ENCODE measurements at regions not wholly inside any gene's neighbourhood (a gene's known extent, or its start where the extent isn't known, plus 50 kb on each side); places are given as distances from the start of the nearest gene placed in this dataset.

GRCh38 chr10:36251068-36251467, 609.0 kb upstream of the FZD8 start:
- no peak for DNase-seq (ENCODE audit: low read depth in 1 of 2, low spot score in 1 of 2)

DNA sequence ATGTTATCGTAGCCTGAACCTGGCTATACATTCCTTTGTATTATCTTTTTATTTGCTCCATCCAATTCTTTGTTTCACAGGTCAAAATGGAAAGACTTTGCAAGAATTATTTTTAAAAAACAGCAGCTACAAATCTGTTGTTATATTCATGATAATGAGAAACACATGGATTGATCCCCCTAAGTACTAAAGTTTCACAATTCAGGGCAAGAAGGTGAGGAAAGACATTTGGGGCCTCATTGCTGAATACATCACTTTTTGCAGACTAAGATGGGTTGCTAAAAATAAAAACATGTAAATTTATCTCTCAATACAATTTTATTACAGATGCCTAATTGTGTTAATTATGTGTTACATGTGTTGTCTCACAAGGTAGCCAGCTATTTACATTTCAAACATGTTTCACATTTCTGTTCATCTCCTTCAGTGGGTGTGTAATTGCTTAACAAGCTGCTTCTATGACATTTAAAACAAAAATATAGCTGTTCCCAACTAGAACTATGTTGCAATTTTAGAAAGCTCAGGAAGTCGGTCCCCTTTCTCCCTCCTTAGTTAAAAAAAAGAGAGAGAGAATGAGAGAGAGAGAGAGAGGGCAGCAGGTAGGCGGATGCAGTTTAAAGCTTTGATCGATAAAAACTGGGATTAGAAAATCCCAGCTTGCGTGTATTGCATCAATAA, 606.3 kb upstream of the FZD8 start:
- DNase-seq (ENCODE audit: low read depth in 1 of 2, low spot score in 1 of 2) = no peak

DNA sequence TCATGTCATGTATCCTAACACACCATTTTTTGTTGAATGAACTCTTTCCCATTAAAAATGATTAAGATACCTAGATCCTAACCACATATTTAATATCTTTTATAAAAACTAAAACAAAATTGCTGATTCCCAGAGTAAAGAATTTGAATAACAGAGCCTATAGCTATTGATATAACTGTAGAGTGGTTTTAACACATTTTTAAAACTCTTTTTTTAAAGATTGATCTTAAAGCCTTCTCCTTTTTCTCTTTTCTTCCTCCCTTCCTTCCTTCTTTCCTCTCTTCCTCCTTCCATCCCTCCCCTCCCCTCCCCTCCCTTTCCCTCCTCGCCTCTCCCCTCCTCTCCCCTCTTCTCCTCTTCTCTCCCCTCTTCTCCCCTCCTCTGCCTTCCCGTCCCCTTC, 605.4 kb upstream of the FZD8 start:
- no peak for DNase-seq (ENCODE audit: low read depth in 1 of 2, low spot score in 1 of 2)

GRCh38 chr10:36236931-36237330, 594.8 kb upstream of the FZD8 start:
- DNase-seq (ENCODE audit: low read depth in 1 of 2, low spot score in 1 of 2) = no peak

GRCh38 chr10:36236341-36236740, 594.2 kb upstream of the FZD8 start:
- DNase-seq (ENCODE audit: low read depth in 1 of 2, low spot score in 1 of 2) = no peak

GRCh38 chr10:36232935-36233334, 590.8 kb upstream of the FZD8 start:
- no peak for DNase-seq (ENCODE audit: low read depth in 1 of 2, low spot score in 1 of 2)

- no peak for DNase-seq (ENCODE audit: low read depth in 1 of 2, low spot score in 1 of 2)
These were observed 582.4 kb upstream of the FZD8 start for GRCh38 chr10:36224431-36224985.

- DNase-seq (ENCODE audit: low read depth in 1 of 2, low spot score in 1 of 2) = no peak
These were observed 579.0 kb upstream of the FZD8 start for GRCh38 chr10:36221101-36221500.

GRCh38 chr10:36220151-36220550, 578.1 kb upstream of the FZD8 start:
- no peak for DNase-seq (ENCODE audit: low read depth in 1 of 2, low spot score in 1 of 2)

DNA sequence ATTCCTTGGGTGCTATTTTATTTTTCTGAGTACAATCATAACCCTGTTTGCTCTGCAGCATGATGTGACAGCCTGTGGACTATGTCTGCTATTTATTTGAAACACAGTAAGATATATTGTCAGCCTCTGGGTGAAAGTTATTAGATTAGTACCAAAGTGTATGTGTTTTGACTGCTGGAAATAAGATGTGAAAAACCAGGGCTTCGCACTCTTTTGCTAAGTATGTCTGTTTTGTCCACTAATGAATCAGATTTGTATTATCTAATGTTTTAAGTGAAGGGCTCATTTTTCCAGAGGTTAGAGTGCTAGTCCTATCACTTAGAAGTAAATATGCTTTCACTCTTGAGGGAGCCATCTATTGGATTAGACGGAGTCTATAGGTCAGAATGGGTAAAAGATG, 569.8 kb upstream of the FZD8 start:
- no peak for DNase-seq (ENCODE audit: low read depth in 1 of 2, low spot score in 1 of 2)

DNA sequence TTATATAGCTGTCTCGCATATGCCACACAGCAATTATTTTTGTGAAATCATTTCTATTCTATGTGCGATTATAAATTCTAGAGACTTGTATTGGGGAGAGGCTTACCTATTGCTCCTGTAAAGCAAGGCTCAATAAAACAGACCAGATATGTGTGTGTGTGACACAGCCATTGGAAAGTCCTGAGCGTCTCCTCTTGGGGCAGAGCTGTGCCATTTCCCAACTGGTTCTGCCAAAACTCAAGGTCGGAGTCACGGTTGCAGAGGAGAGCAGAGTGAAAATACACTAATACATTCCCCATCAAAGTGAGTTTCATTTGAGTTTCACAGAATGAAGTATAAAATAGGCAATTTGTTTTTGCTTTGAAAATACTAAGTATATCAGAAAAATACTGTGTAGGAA, 567.4 kb upstream of the FZD8 start:
- no peak for DNase-seq (ENCODE audit: low read depth in 1 of 2, low spot score in 1 of 2)

DNA sequence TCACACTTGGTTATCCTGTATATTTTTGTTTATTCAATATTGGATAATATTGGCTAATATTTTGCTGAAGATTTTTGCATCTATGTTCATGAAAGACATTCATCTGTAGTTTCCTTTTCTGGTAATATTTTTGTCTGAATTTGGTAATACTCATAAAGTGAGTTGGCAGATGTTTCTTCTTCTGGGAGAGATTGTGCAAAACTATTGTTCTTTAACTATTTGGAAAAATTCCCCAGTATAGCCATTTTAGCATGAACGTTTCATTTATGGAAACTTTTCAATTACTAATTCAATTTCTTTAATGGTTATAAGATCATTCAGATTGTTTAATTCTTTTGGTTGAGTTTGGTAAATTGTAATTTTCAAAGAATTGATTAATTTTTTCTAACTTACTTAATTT, 560.8 kb upstream of the FZD8 start:
- DNase-seq (ENCODE audit: low read depth in 1 of 2, low spot score in 1 of 2) = no peak

DNA sequence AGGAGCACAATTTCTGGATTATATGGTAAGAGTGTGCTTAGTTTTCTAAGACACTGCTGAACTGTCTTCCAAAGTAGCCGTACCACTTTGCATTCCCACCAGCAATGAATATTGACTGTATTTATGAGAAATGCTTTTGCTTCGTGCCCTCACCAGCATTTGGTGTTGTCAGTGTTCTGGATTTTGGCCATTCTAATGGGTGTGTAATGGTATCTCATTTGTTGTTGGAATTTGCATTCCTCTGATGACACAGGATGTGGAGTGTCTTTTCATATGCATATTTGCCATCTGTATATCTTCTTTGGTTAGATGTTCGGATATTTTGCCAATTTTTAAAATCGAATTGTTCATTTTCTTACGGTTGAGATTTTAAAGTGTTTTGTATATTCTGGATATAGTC, 558.5 kb upstream of the FZD8 start:
- no peak for DNase-seq (ENCODE audit: low read depth in 1 of 2, low spot score in 1 of 2)

DNA sequence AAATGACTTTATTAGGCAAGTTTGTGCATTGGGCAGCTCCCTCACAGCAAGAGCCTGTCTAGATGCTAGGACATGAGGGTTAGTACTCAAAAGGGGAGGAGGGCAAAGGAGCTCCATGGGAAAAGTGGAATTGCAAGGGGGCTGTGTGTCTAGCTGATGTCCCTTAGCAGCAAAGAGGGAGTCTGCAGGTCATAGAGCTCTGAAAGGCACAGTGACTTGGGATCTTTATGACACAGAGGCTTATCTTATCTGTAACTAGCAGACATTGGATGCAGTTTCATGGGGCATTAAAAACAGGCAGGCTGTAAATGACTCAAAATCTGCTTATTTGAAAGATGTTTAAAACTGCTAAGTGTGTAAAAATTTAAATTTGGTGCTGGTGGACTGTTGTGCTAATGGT, 556.2 kb upstream of the FZD8 start:
- DNase-seq (ENCODE audit: low read depth in 1 of 2, low spot score in 1 of 2) = no peak

- no peak for DNase-seq (ENCODE audit: low read depth in 1 of 2, low spot score in 1 of 2)
These were observed 553.3 kb upstream of the FZD8 start for GRCh38 chr10:36195364-36195763.

- DNase-seq (ENCODE audit: low read depth in 1 of 2, low spot score in 1 of 2) = no peak
These were observed 552.2 kb upstream of the FZD8 start for GRCh38 chr10:36194276-36194675.

DNA sequence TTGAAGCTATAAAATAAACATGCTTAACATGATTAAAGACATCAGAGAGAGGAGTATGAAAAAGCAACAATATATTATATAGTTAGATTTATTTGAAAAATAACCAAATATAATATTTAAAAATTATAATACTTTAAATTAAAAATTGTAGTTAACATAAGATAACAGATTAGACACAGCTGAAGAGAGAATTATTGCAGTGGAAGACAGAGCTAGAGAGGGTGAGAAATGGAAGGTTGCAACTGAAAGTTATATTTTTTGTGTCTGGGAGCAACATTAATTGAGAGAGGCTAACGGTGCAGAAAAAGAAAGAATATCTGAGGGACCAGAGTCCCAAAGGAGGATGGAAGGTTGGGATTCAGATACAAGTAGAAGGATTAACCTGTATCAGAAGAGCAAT, 548.9 kb upstream of the FZD8 start:
- no peak for DNase-seq (ENCODE audit: low read depth in 1 of 2, low spot score in 1 of 2)

GRCh38 chr10:36188461-36188860, 546.4 kb upstream of the FZD8 start:
- DNase-seq (ENCODE audit: low read depth in 1 of 2, low spot score in 1 of 2) = no peak

GRCh38 chr10:36188080-36188453, 546.0 kb upstream of the FZD8 start:
- DNase-seq (ENCODE audit: low read depth in 1 of 2, low spot score in 1 of 2) = no peak

DNA sequence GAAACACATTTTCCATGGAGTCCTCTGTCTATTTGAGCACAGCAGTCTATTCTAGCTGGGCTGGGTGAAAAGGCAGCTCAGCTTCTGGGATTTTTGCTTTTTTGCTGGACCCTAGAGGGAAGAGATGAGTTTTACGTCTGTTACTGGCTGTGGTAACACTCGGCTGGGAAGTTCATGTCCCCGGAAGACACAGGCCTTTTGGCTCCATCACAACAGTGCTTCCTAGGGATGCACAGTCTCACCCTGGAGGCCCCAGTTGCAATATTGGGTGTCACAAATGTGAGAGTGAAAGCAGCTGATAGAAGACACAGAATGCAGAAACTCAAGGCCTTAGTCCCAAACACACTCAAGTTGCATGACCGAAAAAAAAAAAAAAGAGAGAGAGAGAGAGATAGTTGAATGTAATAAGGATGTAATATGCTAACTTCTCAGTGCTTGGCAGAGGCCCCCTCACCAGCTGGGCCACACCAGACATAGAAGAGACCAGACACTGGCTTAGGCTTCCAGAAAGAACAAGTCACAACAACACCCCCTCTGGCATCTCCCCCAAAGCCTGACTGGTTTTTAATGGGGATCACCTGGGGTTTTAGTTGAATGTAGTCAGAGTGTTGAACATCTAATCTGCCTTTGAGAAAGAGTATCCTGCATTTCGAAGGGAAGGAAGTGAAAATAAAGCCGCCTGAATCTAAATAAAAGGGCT, 545.4 kb upstream of the FZD8 start:
- DNase-seq (ENCODE audit: low read depth in 1 of 2, low spot score in 1 of 2) = no peak

DNA sequence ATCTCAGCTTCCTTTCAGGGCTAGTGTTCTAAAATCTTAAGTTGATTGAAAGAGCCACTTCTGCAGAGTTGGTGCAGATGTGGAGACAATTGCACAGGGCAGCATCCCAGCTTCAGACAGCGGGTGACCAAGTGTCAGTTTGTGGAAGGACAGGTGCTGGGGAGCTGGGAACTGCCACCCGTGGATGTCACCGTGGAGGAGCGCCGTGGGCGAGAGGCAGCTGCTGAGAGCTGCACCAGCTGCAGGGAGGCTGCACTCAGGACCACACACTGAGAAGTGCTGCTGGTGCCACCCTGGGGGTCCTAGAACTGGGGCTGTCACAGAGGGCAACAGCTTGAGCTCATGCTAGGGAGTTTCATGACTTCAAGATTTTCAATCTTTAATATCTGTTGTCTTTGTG, 543.0 kb upstream of the FZD8 start:
- DNase-seq (ENCODE audit: low read depth in 1 of 2, low spot score in 1 of 2) = no peak

DNA sequence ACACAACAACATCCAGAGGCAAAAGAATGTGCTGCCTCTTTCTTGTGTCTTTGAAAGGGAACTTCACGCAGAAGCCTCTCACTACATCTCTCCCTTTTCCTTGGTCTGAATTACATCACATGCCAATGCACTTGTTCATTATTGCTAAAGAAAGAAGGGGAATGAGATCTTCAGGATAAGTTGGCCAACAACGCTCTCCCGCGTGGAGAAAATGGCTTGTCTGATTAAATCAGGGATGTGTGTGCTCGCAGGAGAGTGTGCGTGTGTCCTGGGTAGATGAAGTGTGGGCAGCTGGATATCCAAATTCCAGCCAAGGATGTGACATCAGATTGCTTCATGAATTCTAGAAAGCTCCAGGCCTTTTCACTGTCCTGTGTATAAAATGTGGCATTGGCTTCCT, 541.6 kb upstream of the FZD8 start:
- no peak for DNase-seq (ENCODE audit: low read depth in 1 of 2, low spot score in 1 of 2)

DNA sequence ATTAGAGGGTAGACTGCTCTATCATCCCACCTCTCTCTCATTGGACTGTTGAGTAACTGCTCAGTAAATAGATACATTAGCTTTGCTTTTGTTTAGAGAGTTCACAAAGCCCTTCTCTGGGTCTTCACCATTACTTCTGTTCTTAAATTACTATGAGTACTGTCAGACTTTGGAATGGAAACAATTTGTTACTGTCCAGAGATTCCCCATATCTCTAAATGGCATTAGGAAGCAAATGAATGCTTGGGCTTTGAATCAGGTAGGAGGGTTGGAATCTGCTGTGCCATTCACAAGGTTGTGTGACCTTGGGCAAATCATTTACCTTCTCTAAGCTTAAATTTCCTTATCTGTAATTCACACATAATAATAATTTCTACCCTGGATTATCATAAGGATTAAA, 541.0 kb upstream of the FZD8 start:
- no peak for DNase-seq (ENCODE audit: low read depth in 1 of 2, low spot score in 1 of 2)

Data from activated CD4-positive, alpha-beta T cell treated with anti-CD3 and anti-CD28 coated beads, Interleukin-2, amount 50 U/mL, for 24 hours (primary cell).